Choroid plexus epithelial cell (primary cell): ENCODE measurements at regions not wholly inside any gene's neighbourhood (a gene's known extent, or its start where the extent isn't known, plus 50 kb on each side); places are given as distances from the start of the nearest gene placed in this dataset.
A peak's percentile ranks its signal among the peaks of the same experiment; 100 is the strongest.

Experiments used
- DNase-seq: peaks from one replicate; pipeline ENCODE4 v3.0.0-alpha.2; 2010; ENCODE audit warnings: low read depth
- H3K4me3 ChIP-seq: 2 replicates; pipeline ENCODE4 v1.5.1; 2011; ENCODE audit warnings: low read depth, mild to moderate bottlenecking, control low read depth, low read length, moderate library complexity
- TF ChIP-seq, protein P1 (sequence below): conservative IDR thresholded peaks from 2 replicates; pipeline ENCODE4 v1.5.1; 2011; ENCODE audit warnings: low read depth, mild to moderate bottlenecking, control low read depth, inconsistent platforms, low read length, moderate library complexity

DNA sequence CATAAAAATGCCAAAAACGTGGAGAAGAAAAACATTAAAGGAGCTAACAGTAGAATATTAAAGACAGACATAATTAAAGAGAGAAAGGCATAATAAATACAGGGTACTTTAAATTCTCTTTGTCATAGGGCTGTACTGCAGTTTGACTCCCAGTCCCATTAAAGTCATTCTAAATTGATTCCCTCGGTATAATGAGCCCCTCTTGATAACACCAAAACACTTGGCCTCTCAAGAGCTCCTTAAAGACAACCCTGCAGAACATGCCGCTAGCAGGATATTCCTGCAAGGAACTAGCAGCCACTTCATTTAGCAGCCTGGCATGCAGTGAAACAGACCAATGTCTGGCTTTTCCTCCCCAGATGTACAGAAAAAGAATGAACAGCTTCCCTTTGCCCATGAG is 273.8 kb upstream of the ESRRG start:
- DNase-seq = no peak
- no peak overlapping the region for H3K4me3 ChIP-seq
- TF ChIP-seq, protein P1, sequence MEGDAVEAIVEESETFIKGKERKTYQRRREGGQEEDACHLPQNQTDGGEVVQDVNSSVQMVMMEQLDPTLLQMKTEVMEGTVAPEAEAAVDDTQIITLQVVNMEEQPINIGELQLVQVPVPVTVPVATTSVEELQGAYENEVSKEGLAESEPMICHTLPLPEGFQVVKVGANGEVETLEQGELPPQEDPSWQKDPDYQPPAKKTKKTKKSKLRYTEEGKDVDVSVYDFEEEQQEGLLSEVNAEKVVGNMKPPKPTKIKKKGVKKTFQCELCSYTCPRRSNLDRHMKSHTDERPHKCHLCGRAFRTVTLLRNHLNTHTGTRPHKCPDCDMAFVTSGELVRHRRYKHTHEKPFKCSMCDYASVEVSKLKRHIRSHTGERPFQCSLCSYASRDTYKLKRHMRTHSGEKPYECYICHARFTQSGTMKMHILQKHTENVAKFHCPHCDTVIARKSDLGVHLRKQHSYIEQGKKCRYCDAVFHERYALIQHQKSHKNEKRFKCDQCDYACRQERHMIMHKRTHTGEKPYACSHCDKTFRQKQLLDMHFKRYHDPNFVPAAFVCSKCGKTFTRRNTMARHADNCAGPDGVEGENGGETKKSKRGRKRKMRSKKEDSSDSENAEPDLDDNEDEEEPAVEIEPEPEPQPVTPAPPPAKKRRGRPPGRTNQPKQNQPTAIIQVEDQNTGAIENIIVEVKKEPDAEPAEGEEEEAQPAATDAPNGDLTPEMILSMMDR = no peak

DNA sequence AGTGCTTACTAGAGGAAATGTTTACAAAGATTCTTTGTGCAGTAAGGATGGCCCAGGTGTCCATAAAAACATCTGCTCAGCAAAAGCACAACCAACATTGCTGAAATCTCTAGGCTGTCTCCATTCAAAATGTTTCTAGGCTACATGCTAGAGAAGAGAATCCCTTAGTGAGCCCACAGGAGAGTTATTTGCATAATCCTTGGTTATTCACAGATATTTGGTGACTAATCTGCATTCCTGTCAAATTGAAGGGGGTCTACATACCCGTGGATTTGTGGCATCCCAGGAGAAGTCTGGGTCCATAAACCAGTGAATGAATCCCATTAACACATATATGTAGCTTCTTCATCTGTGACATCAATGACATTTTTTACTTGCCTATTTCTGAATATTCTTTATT is 261.3 kb upstream of the ESRRG start:
- no peak overlapping the region for H3K4me3 ChIP-seq
- TF ChIP-seq, protein P1 = no peak
- DNase-seq = no peak

DNA sequence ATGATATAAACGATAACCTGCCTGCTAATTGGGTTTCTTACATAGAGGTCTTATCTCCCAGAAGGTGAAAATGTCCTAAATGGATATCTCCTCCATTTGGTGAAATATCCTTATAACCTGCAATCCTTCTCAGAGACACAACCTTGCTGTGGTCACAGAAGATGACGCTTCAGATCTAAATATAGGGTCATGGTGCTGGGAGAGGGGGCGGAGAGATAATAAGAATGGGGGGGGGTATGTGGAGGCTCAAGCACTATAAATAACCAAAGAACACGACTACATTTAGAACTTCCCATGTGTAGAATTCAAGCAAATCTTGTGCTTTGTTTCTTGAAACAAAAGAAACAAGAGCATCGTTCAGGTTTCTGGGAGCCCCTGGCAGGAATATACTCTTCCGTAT is 260.6 kb upstream of the ESRRG start:
- TF ChIP-seq, protein P1 = no peak
- no peak overlapping the region for H3K4me3 ChIP-seq
- DNase-seq = no peak

GRCh38 chr1:216961516-216961915 is 238.3 kb upstream of the ESRRG start:
- no peak overlapping the region for H3K4me3 ChIP-seq
- TF ChIP-seq, protein P1 = no peak
- no peak for DNase-seq

- peak; percentile 11 for DNase-seq
- H3K4me3 ChIP-seq = no peak overlapping the region
- TF ChIP-seq, protein P1 = no peak
Measured at GRCh38 chr1:216960716-216961115, 237.5 kb upstream of the ESRRG start.

DNA sequence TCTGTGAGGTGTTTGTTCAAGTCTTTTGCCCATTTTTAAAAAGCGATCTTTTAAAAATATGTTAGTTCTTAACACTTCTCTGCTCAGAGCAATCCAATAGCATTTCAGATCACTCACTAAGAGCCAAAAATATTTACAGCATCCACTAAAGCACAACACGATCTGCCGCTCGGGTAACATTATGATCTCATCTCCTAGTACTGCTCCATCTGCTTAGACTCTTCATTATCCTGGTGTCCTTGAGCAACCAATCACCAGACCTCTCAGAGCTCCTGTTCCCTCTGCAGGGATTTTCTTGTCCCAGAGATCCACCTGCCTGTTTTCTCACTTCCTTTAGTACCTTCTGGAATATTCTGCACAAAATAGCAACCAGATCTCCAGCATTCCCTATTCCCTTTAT is 235.3 kb upstream of the ESRRG start:
- no peak overlapping the region for H3K4me3 ChIP-seq
- TF ChIP-seq, protein P1 = no peak
- DNase-seq = no peak

GRCh38 chr1:216953495-216953894 is 230.3 kb upstream of the ESRRG start:
- TF ChIP-seq, protein P1 = no peak
- no peak overlapping the region for H3K4me3 ChIP-seq
- no peak for DNase-seq
